ENCODE measurements at regions not wholly inside any gene's neighbourhood (a gene's known extent, or its start where the extent isn't known, plus 50 kb on each side); places are given as distances from the start of the nearest gene placed in this dataset.

DNA sequence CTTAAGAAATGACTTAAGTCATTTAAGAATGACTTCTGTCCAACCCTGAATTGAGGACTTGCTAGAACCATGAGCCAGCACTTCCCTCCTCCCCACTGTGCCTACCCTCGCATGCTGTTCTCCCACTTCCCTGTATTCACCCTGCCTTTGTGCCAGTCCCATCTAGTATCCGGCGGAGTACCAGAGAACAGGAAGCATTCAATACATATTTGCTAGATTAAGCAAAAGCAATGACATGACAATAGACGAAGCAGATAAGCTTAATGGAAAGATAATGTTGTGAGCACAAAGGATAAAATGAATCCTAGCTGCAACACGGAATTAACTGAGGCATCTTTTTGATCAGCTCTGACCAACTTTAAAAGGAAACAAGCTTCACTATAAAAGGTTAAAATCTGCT, 328.5 kb downstream of the TDRD15 start:
- DNase-seq = no peak

DNA sequence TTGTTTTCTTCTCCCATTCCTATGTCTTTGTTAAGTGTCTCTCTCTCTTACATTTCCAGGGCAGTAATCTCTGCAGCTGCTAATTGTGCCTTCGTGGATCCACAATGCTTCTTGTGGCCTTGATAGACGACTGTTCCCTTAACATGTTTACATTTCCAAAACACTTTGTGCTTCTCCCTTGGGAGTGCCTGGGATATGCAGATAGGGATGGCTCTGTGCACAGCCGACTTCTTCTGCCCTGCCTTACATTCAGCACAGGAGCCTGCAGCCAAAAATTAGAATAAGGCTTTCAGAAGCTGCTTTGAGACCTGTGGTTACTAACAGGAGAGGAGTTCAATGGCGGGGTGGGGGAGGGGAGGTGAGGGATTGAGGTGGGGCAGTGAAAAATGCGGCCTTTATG, 328.9 kb downstream of the TDRD15 start:
- no peak for DNase-seq

DNA sequence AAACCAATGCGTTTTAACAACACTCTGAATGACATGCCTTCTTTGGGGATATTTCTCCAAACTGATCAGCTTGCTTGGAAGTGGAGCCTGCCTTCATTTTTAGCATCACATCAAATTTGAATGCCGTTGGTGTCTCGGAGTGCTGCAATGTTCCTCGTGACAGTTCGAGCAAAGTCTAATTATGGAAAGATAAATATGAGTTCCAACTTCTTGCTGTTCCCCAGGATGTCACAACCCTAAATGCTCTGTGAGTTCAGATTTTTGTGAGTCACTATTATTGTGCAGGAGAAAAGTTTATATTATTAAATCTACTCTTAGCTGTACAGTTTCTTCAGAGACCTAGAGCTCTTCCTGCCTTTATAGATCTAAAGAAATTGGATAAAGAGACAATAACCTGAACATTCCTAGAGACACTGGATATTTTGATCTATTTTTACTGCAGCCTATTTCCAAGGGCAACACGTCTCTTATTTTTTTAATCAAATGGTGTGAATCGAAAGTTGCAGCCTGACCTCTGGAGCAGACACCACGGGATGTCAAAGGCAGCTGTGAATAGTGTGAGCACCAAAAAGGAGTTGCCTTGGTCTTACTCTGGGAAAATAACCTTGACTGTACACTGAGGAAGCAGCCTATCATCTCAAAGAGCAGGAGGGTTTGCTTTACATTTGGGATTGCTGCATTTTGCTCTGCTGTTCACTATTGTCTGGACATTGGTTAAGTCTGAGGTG, 330.1 kb downstream of the TDRD15 start:
- no peak for DNase-seq

DNA sequence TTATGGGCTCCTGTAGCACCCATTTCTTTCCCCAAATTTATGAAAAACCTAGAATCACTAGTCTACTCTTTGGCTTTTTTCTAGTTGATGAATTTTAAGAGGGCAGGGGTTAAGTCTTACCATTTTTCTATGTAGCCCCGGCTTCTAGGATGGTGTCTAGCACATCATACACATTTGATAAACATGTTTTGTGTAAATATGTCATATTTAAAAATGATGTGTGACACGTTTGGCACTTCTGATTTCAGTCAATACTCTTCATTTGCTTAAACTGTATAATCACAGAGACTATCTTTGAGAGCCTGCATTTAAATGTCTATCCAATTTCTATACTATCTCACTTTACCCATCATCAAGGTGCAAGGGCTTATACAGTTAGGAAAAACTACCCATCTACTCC, 331.1 kb downstream of the TDRD15 start:
- no peak for DNase-seq

DNA sequence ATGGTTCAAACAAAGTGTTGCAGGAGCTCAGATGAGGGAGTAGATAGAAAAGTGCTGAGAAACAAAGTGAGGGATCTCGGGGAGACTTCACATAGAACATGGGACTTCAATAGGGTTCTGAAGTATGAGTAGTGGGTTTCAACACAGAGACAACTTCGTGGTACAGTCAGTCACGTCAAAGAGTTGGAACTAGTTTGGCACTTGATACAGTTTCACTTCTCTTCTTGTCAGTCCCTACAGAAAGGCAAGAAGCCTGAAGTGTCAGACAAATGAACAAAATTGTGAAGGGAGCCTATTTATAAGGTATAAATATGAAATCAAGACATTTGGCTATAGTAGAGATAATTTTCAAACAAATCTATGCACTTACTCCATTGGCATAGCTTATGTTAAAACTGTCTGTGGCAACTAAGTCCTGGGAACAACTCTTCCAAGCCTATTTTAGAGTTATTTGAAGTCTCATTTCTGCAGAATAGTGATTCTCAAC, 338.0 kb downstream of the TDRD15 start:
- DNase-seq = no peak

DNA sequence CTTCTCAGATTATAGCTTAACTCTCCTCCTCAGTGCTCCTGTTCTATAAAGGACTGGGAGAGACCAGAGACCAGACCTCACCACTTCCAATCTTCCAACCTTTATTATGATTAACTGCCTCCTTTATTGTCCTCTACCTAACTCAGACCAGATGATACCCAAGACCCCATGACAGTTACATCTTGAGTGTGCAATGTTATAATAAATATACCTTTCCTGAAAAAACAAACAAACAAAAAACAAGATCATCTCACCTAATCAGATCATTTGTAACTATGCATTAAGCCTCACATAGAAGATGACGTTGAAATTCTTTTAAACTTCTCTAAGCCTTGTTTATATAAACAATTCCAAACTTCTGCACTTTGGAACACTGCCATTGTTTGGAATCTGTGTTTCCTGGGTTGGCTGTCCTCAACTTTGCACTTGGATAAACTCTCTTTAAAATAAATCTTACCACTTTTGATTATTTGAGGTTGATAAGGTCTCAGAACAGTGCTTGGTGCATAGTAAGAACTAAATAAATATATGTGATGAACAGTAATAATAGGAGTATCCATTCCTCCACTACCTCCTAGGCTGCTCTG, 342.7 kb downstream of the TDRD15 start:
- DNase-seq = no peak

DNA sequence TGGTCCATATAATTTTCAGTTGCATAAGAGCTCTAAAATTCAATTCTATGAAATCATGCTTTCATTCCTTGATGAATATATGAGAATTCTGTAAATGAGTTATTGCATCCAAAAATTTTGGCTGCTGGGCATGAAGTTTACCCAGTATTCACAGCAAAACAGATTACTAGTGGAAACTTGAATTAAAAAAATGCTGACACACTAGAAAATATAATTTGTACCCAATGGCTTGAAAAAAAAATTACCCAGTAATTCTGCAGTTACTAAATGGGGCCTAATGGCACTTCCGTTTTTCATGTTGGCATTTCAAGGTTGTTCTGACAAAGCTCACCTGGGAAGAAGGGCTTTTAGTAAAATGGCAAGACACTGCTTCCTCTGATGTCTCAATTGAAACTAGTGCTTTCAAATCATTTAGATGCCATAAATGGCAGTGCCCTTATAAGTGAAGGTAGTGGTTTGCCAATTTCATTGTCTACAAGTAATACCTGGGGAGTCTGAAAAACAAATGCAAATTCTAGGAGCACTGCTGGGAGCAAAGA, 343.6 kb downstream of the TDRD15 start:
- no peak for DNase-seq

DNA sequence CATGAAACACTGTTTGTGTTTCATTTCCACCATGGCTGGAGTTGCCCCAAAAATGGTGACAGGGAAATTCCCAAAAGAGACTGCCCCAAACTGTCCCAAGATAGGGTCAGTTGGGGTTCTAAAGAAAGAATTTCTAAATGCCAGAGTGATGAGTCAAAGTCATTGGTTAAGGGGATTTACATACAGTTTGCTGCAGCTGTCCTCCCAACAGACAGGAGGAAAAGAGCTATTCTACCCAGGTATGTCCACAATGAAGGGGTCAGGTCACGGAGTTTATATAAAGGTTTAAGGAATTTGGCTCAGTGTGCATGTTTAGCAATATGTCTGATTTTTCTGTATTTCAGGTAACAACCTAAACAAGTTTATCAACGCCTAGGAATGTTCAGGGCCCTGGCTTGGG, 344.1 kb downstream of the TDRD15 start:
- no peak for DNase-seq

DNA sequence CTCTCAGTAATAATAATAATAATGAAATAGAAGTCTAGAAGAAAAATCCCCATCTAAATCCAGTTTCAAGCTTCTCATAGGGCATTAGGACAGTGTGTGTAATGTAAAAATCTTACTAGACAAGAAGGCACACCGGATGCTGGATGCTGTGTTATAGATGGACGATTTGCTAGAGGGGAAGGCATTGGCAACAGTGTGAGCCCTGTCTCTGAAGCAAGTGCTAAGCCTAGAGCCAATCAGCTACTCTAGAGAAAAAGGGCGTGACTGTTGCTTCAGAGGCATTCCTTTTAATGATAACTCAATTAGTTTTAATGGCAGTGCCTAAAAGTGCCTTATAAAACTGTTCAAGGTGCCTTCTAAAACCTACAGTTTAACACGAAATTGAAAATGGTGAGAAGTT, 344.9 kb downstream of the TDRD15 start:
- no peak for DNase-seq

DNA sequence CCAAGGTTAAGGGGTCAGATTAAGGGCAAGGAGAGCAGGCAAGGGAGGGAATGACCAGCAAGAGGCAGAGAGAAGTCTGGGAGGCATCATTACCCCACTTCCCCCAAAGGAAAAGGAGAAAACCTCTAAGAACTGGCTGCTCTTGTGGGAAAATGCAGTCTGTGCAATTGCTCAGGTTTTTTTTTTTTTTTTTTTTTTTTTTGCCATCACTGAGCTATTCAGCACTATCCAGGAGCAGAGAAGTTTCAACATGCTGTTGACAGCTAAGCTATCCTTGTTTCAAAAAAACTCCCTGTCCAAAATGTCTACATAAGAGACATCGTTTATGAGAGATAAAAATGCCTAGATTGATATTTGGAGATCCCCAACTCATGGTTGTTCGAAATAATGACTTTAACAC, 345.4 kb downstream of the TDRD15 start:
- DNase-seq = no peak

DNA sequence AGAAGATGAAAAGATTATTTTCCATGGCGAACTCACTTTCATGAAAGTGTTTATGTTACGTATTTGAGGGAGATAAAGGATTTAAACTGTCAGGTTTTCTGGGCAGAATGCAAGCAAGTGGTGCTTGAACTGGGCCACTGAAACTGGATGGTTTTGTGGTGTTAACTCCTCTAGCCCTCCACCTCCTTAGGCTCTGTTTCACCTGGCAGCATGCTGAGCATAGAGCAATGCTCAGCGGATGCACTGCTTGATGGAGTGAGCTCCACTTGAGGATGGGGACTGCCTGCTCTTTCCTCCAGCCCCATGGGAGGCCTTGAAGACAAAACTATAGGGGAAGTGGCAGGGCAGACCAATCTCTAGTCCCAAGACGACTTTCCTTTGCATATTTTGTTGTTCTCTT, 345.8 kb downstream of the TDRD15 start:
- no peak for DNase-seq

DNA sequence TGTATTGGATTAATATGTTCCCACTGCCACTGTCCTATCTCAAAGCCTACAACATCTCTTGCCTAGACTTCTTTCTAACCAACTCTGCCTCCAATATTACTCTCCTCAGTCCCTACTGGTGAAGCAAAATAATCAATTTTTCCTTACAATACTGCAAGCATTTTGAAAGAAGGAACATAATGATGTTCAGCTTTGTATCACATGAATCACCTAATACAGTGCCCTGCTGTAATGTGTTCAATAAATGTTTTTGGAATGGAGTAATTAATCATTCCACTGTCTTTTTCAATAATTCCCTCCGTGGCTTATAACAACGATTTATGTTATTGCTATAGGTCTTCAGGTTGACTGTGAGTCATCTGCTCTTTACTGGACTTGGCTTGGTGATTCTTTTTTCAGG, 356.4 kb downstream of the TDRD15 start:
- DNase-seq = no peak

DNA sequence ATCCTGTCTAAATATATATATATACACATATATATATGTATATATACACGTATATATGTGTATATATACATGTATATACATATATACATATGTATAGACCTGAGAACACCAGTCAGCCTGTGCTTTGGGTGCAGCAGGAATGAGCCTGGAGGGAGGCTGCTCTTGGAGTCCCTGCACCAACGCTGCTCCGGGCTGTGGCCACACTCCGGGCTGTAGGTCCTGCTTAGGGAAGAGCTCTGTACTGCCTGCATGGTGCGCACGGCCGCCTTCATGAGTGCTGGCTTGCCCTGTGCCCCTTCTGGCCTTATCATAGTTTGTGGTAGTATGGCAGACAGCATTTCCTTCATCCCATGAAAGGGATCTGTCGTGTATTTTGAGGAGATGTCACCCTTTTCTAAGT, 360.9 kb downstream of the TDRD15 start:
- DNase-seq = no peak

DNA sequence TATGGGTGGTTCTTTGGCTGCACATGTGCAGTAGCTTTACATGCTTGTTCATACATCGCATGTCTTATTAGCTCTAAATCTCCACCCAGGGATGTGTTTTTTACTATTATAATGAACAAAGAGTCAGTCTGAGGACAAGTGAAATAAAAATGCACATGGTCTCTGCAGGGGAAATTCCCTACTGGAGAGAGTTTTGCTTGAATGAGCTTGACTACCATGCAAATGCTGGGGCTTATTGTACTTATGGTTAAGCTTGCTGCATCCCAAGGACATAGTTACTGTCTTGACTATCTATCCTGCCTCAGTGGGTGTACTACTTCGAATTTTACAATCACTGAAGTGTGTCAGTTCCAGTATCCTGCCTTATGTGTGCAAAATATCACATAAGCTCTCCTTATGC, 362.7 kb downstream of the TDRD15 start:
- no peak for DNase-seq

DNA sequence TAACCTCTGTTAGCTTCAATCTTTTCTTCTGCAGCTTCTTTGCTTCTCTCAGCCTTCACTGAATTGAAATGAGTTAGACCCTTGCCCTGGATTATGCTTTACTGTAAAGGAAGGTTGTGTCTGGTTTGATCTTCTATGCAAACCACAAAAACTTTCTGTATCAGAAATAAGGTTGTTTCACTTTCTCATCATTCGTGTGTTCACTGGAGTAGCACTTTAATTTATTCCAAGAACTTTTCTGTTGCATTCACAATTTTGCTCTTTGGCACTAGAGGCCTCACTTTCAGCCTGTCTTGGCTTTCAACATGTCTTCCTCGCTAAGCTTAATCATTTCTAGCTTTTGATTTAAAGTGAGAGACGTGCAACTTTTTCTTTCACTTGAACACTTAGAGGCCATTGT, 365.3 kb downstream of the TDRD15 start:
- no peak for DNase-seq

DNA sequence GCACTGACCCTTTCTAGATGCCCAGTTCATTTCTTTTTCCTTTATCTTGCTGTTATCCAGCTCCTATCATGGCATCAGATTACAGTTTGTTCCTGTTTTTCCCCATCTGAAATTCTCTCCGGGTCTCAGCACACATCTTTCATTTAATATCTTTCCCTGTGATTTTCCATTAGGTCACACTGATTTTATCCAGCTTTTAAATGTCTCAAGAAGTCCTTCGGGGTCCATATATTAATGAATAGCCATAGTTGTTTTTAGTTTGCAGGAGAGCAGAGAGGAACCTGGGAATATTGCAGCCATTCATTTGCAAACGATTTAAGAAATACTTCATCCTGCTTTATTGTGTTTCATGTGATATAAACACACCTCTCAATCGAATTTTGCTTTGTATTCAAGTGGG, 374.2 kb downstream of the TDRD15 start:
- DNase-seq = no peak

DNA sequence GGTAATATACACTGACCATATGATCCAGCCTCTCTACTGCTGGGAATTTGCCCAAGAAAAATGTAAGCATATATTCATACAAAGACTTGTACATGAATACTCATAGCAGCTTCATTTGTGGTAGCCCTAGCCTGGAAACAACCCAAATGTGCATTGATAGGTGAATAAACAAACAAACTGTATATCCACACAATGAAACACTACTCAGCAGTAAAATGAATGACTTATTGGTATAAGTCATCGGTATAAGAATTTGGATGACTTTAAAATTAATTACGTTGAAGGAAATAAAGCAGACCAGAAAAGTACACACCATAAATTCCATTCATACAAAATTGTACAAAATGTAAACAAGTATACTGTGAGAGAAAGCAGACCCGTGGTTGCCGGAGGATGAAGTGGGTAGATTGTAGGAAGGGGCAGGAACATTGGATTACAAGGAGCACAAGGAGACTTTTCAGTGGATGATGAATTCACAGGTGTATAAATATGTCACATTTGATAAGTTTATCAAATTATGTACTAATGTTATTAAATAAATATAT, 376.7 kb downstream of the TDRD15 start:
- DNase-seq = no peak

DNA sequence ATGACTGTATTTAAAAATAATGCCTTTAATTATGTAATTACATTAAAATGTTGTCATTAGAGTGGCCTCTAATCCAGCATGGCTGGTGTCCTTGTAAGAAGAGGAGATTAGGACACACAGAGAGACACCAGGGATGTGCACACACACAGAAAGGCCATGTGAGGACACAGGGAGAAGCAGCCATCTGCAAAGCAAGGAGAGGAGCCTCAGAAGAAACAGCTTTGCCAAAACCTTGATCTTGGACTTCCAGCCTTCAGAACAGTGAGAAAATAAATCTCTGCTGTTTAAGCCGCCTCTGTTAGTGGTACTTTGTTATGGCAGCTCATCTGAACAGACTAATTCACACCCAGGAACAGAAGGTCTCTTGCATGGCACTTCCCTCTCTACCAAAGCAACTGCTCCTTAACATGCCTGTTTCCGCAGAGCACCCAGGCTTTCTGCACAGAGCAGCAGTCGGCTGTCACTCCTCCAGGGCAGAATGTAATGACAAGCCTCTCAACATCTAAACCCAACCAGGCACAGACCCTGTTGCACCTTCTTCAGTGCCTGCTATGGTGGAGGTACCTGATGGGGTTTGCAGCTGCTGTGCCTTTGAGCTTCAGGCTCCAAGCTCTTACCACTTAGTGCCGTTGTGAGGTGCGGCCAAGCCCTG, 377.7 kb downstream of the TDRD15 start:
- DNase-seq = no peak

DNA sequence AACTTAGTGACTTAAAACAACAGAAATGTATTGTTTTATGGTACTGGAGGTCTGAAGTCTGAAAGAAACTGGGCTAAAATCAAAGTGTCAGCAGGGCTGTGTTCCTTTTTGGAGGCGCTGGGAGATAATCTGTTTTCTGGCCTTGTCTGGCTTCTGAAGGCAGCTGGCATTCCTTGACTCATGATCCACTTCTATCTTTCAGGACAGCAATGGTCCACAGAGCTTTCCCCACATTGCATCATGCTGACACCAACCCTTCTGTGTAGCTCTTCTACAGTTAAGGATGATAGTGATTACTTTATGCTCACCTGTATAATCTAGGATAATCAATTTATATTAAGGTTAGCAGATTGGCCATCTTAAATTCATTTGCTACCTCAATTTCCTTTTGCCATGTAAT, 392.1 kb downstream of the TDRD15 start:
- no peak for DNase-seq

DNA sequence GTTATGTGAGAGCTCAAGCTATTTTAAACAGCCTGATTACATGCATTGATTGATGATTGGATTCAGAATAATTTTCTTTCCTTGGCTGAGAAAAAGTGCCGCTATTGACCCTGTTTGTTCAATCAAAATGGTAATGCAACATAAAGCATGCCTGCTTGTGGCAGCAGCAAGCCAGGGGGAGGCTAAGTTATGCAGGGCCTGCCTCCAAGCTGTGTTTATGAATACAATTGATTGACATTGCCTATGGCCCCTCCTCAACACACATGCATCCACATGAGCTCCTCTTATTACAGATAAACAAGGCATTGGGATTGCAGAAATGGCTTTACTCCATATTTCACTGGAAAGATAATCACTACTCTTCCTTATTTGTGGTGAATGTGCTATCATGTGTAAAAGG, 395.6 kb downstream of the TDRD15 start:
- no peak for DNase-seq

DNA sequence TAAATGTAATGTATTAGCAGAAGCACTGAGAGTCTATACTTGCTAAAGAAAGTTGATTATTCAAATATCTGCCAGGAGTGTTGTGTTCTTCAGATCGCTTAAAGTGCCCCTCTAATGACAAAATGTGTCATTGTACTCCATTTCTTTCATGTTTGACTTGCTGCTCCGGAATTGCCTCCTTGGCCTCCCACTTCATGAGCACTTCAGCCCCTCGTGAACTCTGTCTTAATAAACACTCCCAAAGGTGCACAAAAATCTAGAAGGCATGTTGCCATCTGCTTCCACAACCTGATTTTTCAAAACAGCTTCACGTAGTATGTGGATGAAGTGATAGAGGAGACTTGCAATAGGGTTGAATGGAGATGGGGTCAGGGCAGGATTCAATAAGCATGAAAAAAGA, 396.1 kb downstream of the TDRD15 start:
- no peak for DNase-seq

DNA sequence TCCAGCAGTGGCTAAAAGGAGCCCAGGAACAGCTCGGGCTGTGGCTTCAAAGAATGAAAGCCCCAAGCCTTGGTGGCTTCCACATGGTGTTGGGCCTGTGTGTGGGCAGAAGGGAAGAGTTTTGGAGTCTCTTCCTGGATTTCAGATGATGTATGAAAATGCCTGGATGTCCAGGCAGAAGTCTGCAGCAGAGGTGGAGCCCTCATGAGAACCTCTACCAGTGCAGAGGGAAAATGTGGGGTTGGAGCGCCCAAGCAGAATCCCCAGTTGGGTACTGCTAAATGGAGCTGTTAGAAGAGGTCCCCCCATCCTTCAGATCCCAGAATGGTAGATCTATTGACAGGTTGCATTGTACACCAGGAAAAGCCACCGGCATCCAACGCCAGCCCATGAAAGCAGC, 412.1 kb downstream of the TDRD15 start:
- no peak for DNase-seq

DNA sequence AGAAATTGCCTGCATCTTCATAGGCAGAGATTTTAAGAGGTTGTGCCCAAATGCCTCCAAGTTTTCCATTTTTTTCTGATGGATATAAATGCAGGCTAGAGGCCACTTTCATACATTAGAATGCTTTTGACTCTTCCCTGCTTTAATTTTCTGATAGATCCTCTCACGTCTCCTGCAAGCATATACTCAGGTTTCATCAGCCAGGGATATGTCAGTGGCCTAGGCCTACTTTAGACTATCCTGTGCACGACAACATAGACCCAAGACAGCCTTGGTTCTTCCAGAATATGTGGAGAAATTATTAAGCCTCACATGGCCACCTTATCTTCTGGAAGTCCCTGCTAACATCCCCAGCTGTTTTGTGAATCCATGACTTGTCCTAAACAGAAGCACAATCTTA, 415.9 kb downstream of the TDRD15 start:
- no peak for DNase-seq

DNA sequence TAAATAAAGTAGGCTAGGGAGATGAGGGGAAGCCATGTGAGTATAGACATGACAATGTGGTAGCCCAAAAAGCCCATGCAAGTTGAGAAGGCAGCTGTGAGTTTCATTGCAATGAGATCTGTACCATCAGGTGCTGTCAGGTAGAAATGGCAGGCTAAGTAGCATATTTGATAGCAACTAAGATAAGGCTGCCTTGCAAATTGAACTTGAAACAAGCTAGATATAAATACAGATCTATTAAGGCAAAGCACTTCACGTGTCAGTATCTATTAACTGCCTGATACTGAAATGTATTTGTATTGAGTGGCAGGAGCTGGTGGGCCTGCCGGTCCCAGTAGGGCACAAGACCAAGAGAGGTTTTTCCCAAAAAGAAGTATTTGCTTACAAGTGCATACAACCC, 419.9 kb downstream of the TDRD15 start:
- no peak for DNase-seq

Data from cerebellar nuclear complex (tissue), 1 donor.